Mammary epithelial cell (primary cell): ENCODE measurements at regions not wholly inside any gene's neighbourhood (a gene's known extent, or its start where the extent isn't known, plus 50 kb on each side); places are given as distances from the start of the nearest gene placed in this dataset.

Source experiments
- CTCF ChIP-seq, 2 donors: IDR thresholded peaks in 1 of 2; conservative IDR thresholded peaks in 1 of 2; 2 replicates each; pipeline ENCODE4 v1.5.1; 2011 to 2012; ENCODE audit warnings: inconsistent platforms in 2 of 2, low read length in 2 of 2, mild to moderate bottlenecking in 2 of 2, control low read depth in 1 of 2, low read depth in 1 of 2; ENCODE audit not compliant: insufficient read depth in 1 of 2; ENCODE audit errors: extremely low read depth in 1 of 2
- EZH2 ChIP-seq: IDR thresholded peaks from 2 replicates; pipeline ENCODE4 v1.6.1; 2012; ENCODE audit warnings: low read length, inconsistent platforms, borderline replicate concordance

- TF ChIP-seq EZH2 (no peak), CTCF (conservative IDR thresholded peaks at IDR 0.05 in 1 of 2, IDR thresholded peaks at IDR 0.05 in 1 of 2; ENCODE audit: extremely low read depth in 1 of 2, insufficient read depth in 1 of 2, low read depth in 1 of 2, low read length in 2 of 2) (no peak)
Measured at GRCh38 chr16:16956376-16956775, 514.4 kb downstream of the XYLT1 start.
